Esophagus squamous epithelium (tissue), 4 donors: ENCODE measurements at regions not wholly inside any gene's neighbourhood (a gene's known extent, or its start where the extent isn't known, plus 50 kb on each side); places are given as distances from the start of the nearest gene placed in this dataset.

ENCODE experiments used
- CTCF ChIP-seq, 6 experiments: fragments of 450-650 bp in 4 of 6; fragments of 200-600 bp in 2 of 6; sonication (generic) in 2 of 6; IDR thresholded peaks; one replicate each; pipeline ENCODE4 v1.5.1; 2016 to 2019; ENCODE audit warnings: antibody characterized with exemption in 6 of 6, mild to moderate bottlenecking in 4 of 6, moderate library complexity in 4 of 6
- POLR2A ChIP-seq, 4 donors: fragments of 450-650 bp; IDR thresholded peaks; one replicate each; pipeline ENCODE4 v1.6.1; 2017; ENCODE audit warnings: antibody characterized with exemption in 4 of 4, mild to moderate bottlenecking in 4 of 4, moderate library complexity in 3 of 4

- TF ChIP-seq CTCF (IDR thresholded peaks at IDR 0.05): no peak
- no peak for TF ChIP-seq POLR2A (IDR thresholded peaks at IDR 0.05)
Measured at GRCh38 chr13:44007451-44007850, 127.7 kb downstream of the LACC1 start.
